ENCODE measurements at regions not wholly inside any gene's neighbourhood (a gene's known extent, or its start where the extent isn't known, plus 50 kb on each side); places are given as distances from the start of the nearest gene placed in this dataset.

DNA sequence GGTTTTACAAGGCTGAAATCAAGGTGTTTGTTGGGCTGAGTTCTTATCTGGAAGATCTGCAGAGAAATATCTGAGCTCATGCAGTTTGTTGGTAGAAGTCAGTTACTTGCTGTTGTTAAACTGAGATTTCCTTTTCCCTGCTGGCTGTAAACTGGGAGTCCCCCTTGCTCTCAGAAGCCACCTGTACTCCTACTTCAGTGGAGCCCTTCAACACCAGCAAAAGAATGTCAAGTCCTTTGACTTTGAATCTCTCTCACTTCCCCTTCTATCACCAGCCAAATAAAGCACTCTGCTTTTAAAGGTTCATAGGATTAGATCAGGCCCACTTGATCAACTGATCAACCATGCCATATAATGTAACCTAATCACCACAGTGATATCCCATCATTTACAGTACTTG lies 252.2 kb upstream of the CDH7 start:
- TF ChIP-seq, protein P1, sequence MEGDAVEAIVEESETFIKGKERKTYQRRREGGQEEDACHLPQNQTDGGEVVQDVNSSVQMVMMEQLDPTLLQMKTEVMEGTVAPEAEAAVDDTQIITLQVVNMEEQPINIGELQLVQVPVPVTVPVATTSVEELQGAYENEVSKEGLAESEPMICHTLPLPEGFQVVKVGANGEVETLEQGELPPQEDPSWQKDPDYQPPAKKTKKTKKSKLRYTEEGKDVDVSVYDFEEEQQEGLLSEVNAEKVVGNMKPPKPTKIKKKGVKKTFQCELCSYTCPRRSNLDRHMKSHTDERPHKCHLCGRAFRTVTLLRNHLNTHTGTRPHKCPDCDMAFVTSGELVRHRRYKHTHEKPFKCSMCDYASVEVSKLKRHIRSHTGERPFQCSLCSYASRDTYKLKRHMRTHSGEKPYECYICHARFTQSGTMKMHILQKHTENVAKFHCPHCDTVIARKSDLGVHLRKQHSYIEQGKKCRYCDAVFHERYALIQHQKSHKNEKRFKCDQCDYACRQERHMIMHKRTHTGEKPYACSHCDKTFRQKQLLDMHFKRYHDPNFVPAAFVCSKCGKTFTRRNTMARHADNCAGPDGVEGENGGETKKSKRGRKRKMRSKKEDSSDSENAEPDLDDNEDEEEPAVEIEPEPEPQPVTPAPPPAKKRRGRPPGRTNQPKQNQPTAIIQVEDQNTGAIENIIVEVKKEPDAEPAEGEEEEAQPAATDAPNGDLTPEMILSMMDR (IDR thresholded peaks at IDR 0.05), result no peak
- TF ChIP-seq POLR2A (IDR thresholded peaks at IDR 0.05), result no peak

Data from body of pancreas (tissue), 4 donors.